Parathyroid adenoma (tissue), 2 donors: ENCODE measurements at regions not wholly inside any gene's neighbourhood (a gene's known extent, or its start where the extent isn't known, plus 50 kb on each side); places are given as distances from the start of the nearest gene placed in this dataset.

Source experiments
- H2AFZ ChIP-seq: fragments of 300-600 bp; sonication (generic); one replicate; pipeline ENCODE4 v1.7.0; 2017; ENCODE audit warnings: antibody characterized with exemption, mild to moderate bottlenecking
- H3K27ac ChIP-seq: fragments of 300-600 bp; sonication (generic); one replicate; pipeline ENCODE4 v1.7.0; 2017
- H3K27me3 ChIP-seq: fragments of 300-600 bp; sonication (generic); one replicate; pipeline ENCODE4 v1.7.0; 2017; ENCODE audit warnings: low read length; ENCODE audit not compliant: control insufficient read depth, insufficient read depth
- H3K36me3 ChIP-seq: fragments of 300-600 bp; sonication (generic); one replicate; pipeline ENCODE4 v1.7.0; 2017; ENCODE audit warnings: low read length; ENCODE audit not compliant: control insufficient read depth, insufficient read depth
- H3K4me1 ChIP-seq: fragments of 300-600 bp; sonication (generic); one replicate; pipeline ENCODE4 v1.7.0; 2017; ENCODE audit warnings: control low read depth
- H3K4me2 ChIP-seq: fragments of 300-600 bp; sonication (generic); one replicate; pipeline ENCODE4 v1.7.0; 2017; ENCODE audit warnings: low read length
- H3K4me3 ChIP-seq: fragments of 300-600 bp; sonication (generic); one replicate; pipeline ENCODE4 v1.7.0; 2017; ENCODE audit warnings: low read depth, low read length
- H3K79me2 ChIP-seq: fragments of 300-600 bp; sonication (generic); one replicate; pipeline ENCODE4 v1.7.0; 2017; ENCODE audit warnings: control low read depth
- H3K9ac ChIP-seq: fragments of 300-600 bp; sonication (generic); one replicate; pipeline ENCODE4 v1.7.0; 2017; ENCODE audit warnings: mild to moderate bottlenecking
- H3K9me3 ChIP-seq: fragments of 300-600 bp; sonication (generic); one replicate; pipeline ENCODE4 v1.7.0; 2017; ENCODE audit warnings: low read length; ENCODE audit not compliant: control insufficient read depth
- TF ChIP-seq, protein P1 (sequence below): fragments of 300-600 bp; sonication (generic); IDR thresholded peaks from one replicate; pipeline ENCODE4 v1.7.0; 2017; ENCODE audit warnings: antibody characterized with exemption, mild to moderate bottlenecking
- donor health status: primary hyperparathyroidism.

DNA sequence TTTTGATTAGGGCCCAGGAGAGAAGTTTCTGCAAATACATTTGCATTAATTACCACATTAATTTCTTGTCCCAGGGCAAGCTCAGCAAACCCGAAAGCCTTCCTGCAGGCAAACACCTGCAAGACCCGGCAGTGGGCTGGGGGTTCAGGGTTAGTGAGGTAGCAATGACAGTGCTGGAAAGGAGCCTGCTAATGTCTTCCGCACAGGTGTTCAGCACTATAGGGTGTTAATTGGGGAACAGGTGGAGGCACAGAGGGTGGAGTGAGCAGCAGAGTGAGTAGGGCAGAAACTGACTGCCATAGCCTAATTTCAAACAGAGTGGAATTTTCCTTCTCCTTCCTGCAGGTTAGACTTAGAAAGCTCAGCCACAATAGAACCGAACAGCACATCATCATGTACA, 50.9 kb upstream of the UBASH3B start:
- Histone ChIP-seq H3K27me3 (no peaks in the 10 kb centered on the region), H3K4me2 (no peak overlapping the region)

DNA sequence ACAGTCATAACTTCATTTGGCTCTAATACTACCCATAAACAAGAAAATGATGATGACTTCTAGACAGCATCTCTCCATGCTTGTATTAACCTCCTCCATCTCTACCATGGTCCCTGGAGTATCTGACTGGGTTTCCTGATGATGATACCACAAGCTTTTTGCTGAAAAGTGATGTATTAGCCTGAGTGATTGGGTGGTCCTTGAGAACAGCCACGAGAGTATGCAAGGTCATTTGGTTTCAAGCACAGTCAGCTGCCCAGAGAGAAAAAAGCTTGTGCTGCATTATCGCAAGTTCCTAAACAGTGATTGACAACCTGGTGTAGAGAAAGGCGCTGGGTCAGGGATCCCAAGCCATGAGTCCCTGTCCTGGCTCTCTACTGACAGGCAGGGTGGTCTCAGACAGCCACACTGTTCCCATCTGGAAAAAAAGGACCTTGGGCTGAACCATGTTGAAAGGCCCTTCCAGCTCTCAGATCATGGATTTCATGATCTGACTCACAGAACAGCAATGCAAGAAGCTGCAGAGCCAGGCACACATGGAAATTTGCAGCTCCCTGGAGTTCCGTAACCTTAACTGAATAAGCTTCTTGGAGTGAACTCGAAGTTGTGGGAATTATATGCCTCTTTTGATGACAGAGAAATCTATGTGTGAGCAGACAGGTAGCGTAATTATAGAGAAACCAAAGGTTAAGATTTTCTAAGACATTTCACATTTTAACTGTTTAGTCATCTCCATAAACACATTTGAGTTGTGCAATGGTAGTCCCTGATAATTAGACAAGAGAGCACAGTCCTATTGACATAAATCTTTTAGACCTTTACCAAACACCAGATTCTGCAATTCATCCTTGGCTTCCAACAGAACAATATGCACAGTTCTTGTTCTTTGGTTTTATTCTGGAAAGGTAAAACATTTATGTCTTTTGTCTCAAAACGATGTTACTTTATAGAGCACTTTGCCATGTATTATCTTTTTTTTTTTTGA, 54.1 kb upstream of the UBASH3B start:
- Histone ChIP-seq H3K4me1 (no peaks in the 10 kb centered on the region), H3K4me2 (no peak overlapping the region), H3K79me2 (no peaks in the 10 kb centered on the region), H3K36me3 (no peaks in the 10 kb centered on the region), H3K9me3 (no peaks in the 10 kb centered on the region), H3K27me3 (no peaks in the 10 kb centered on the region), H2AFZ (no peak overlapping the region), H3K4me3 (no peak overlapping the region), H3K9ac (no peak overlapping the region), H3K27ac (no peak overlapping the region)
- TF ChIP-seq, protein P1, sequence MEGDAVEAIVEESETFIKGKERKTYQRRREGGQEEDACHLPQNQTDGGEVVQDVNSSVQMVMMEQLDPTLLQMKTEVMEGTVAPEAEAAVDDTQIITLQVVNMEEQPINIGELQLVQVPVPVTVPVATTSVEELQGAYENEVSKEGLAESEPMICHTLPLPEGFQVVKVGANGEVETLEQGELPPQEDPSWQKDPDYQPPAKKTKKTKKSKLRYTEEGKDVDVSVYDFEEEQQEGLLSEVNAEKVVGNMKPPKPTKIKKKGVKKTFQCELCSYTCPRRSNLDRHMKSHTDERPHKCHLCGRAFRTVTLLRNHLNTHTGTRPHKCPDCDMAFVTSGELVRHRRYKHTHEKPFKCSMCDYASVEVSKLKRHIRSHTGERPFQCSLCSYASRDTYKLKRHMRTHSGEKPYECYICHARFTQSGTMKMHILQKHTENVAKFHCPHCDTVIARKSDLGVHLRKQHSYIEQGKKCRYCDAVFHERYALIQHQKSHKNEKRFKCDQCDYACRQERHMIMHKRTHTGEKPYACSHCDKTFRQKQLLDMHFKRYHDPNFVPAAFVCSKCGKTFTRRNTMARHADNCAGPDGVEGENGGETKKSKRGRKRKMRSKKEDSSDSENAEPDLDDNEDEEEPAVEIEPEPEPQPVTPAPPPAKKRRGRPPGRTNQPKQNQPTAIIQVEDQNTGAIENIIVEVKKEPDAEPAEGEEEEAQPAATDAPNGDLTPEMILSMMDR, result no peak

More for the DNA sequence above, 50.9 kb upstream of the UBASH3B start:
- TF ChIP-seq, protein P1, result no peak
- no peak overlapping the region for H3K27ac ChIP-seq
- no peak overlapping the region for H3K9ac ChIP-seq
- no peaks in the 10 kb centered on the region for H3K4me1 ChIP-seq
- H2AFZ ChIP-seq, result no peak overlapping the region
- H3K79me2 ChIP-seq, result no peaks in the 10 kb centered on the region
- no peak overlapping the region for H3K4me3 ChIP-seq
- H3K36me3 ChIP-seq, result no peaks in the 10 kb centered on the region
- H3K9me3 ChIP-seq, result no peaks in the 10 kb centered on the region

GRCh38 chr11:122600290-122600689, 55.2 kb upstream of the UBASH3B start:
- H3K79me2 ChIP-seq, result no peaks in the 10 kb centered on the region
- no peak overlapping the region for H3K4me2 ChIP-seq
- no peaks in the 10 kb centered on the region for H3K27me3 ChIP-seq
- H3K4me1 ChIP-seq, result no peaks in the 10 kb centered on the region
- no peaks in the 10 kb centered on the region for H3K36me3 ChIP-seq
- H2AFZ ChIP-seq, result no peak overlapping the region
- H3K27ac ChIP-seq, result no peak overlapping the region
- H3K9me3 ChIP-seq, result no peaks in the 10 kb centered on the region
- TF ChIP-seq, protein P1, result no peak
- H3K9ac ChIP-seq, result no peak overlapping the region
- H3K4me3 ChIP-seq, result no peak overlapping the region

DNA sequence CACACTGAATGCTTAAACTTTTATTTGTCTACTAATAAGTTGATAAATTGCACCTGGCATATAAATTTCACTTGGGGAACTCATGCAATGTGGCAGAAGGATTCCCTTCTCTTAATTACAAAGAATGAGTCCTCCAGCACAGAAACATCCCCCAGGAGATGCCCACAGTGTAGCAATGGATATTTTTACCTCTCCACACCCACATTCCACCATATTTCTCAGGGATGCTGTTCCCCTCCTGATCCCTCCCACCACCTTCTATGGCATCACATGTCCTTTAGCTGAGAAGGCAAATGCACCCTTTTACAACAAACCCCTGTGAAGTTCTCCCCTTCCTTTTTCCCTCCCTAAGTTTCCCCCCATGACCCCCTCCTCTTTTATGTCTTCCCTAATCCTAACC, 56.1 kb upstream of the UBASH3B start:
- Histone ChIP-seq H3K9me3 (no peaks in the 10 kb centered on the region), H3K27ac (no peak overlapping the region), H3K79me2 (no peaks in the 10 kb centered on the region), H3K9ac (no peak overlapping the region), H2AFZ (no peak overlapping the region), H3K36me3 (no peaks in the 10 kb centered on the region), H3K4me1 (no peaks in the 10 kb centered on the region), H3K4me2 (no peak overlapping the region), H3K27me3 (no peaks in the 10 kb centered on the region), H3K4me3 (no peak overlapping the region)
- TF ChIP-seq, protein P1, result no peak

- Histone ChIP-seq H3K27me3 (no peaks in the 10 kb centered on the region), H2AFZ (no peak overlapping the region), H3K27ac (no peak overlapping the region), H3K4me2 (no peak overlapping the region), H3K9ac (no peak overlapping the region), H3K36me3 (no peaks in the 10 kb centered on the region), H3K4me3 (no peak overlapping the region), H3K9me3 (no peaks in the 10 kb centered on the region), H3K79me2 (no peaks in the 10 kb centered on the region), H3K4me1 (no peaks in the 10 kb centered on the region)
- TF ChIP-seq, protein P1, result no peak
These were observed 56.6 kb upstream of the UBASH3B start for GRCh38 chr11:122598971-122599370.
